Inferior parietal cortex (tissue), 1 donor: ENCODE measurements at regions not wholly inside any gene's neighbourhood (a gene's known extent, or its start where the extent isn't known, plus 50 kb on each side); places are given as distances from the start of the nearest gene placed in this dataset.

Experiments used
- DNase-seq: peaks from one replicate; pipeline ENCODE4 v3.0.0-alpha.2; 2016; ENCODE audit errors: extremely low spot score

- no peak for DNase-seq
Observed at GRCh38 chr3:161444694-161445077, 51.9 kb upstream of the OTOL1 start.

DNA sequence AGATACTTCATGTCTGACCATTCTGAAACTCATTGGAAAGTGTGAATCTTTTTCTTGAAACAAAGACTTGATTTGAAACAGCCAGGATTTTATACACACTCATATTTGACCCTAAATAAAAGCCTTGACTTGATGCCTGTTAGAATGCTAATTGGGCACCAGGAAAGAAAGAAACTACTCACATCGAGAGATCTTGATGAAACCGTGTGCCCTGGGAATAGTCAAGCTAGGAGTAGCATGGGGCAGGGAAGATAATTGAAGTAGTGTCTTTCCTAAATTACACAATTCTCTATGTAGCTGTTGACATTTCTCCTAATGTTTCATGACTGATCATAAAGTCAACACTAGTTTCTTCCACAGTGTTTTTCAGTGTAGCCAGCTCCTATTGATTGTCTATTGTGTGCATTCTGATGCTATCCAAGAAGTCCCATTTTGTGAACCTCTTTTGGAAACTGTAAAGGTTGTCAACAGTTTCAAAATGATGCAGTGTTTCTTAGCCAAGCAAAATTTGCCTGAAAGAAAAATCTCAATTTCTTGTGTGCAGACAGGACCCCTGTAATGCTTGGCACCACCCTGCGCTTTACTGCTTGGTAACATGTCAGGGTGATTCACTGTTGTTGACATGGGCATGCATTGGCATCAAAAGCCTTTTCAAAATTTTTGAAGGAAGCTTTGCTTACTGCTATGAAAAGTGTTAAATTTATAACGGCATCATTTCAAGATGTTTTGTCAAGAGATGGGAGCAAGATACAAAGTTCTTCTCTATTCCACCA is 52.5 kb upstream of the OTOL1 start:
- DNase-seq: no peak

- DNase-seq: no peak
Observed at GRCh38 chr3:161430307-161430706, 59.0 kb upstream of the SPTSSB start.

DNA sequence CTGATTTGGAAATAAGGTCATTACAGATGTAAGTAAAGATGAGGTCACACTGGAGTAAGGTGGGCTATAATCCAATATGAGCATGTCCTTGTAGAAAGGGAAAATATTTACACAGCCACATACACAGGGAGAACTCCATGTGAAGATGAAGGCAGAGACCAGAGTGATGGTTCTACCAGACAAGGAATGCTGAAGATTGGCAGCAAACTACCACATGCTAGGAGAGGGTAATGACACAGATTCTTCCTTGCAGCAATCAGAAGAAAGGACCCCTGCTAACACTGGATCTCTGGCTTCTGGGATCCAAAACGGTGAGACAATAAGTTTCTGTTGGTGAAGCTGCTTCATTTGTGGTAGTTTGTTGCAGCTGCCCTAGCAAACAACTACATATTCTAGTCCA is 56.0 kb upstream of the SPTSSB start:
- DNase-seq: no peak

DNA sequence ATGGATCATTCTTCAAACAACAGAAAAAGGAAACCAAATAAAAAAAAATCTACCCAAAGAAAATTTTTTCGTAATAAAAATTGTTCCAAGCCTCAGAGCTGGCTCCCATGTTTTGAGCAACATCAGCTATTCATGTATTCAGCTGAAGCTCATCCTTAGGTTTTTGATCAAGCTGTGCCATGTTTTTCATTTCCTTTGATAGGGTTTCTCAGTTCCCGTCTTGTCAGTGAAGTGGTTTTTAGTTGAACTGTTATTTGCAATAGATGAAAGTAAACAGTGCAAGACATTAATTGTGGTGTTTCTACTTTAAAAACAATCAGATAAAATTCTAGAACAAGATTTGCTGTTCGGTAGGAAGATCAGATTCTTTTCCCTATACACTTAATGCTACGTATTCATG is 55.4 kb upstream of the SPTSSB start:
- DNase-seq: no peak

- peak; percentile 84 for DNase-seq
Observed at GRCh38 chr3:161423911-161424522, 52.7 kb upstream of the SPTSSB start.

DNA sequence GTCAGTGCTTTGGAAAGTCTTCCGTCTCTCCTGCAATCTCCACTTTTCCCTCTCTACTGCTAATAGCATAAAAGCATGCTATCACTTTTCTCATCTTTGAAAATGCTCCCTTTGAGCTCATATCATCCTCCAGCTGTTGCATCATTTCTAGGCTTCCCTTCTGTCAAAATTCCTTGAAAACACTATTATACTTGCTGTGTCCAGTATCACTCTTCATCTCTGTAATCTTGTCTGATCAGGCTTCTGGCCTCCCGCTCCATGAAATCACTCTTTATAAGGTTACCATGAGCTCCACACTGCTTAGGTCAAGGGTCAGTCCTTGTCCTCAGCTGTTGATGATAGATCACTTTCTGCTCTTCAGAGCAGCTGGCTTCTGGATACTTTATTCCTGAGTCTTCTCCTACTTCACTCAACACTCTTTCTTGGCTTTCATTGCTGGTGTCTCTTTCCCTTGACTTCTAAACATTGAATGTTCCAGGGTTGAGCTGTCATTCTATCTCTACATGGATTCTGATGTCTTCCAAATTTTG is 50.9 kb upstream of the SPTSSB start:
- no peak for DNase-seq
